ENCODE measurements at regions not wholly inside any gene's neighbourhood (a gene's known extent, or its start where the extent isn't known, plus 50 kb on each side); places are given as distances from the start of the nearest gene placed in this dataset.

- ChIA-PET POLR2A (no interaction called here), SMC1A (ENCODE audit: uncharacterized antibody, unreplicated experiment) (no interaction called here), RAD21 (ENCODE audit: unreplicated experiment) (no interaction called here), CTCF (no interaction called here)
- intact Hi-C loops (cut with micrococcal nuclease; ENCODE audit: unreplicated experiment) (no loop called here), in situ Hi-C loops (cut with MboI) (no loop called here)
- Histone ChIP-seq H3K4me1 (ENCODE audit: control insufficient read depth, insufficient read depth, low read length) (no peaks in the 10 kb centered on the region), H3K79me2 (ENCODE audit: control insufficient read depth, insufficient read depth, low read length) (no peaks in the 10 kb centered on the region), H3K36me3 (ENCODE audit: control insufficient read depth in 2 of 2, insufficient read depth in 2 of 2, low read length in 1 of 2) (no peaks in the 10 kb centered on the region), H3K9ac (ENCODE audit: control insufficient read depth, insufficient read depth, low read length) (no peak overlapping the region), H3K9me3 (replicated peaks; ENCODE audit: control insufficient read depth, insufficient read depth, low read length) (no peaks in the 10 kb centered on the region), H4K20me1 (ENCODE audit: control insufficient read depth, insufficient read depth) (no peaks in the 10 kb centered on the region), H3K4me3 (no peak overlapping the region), H3K27me3 (replicated peaks in 1 of 2; ENCODE audit: control insufficient read depth in 2 of 2, insufficient read depth in 2 of 2, low read length in 1 of 2) (no peaks in the 10 kb centered on the region; a peak in 2 of 4 replicates), H3K4me2 (ENCODE audit: control insufficient read depth, insufficient read depth) (no peak overlapping the region), H3K27ac (ENCODE audit: control insufficient read depth, insufficient read depth) (no peak overlapping the region), H2AFZ (ENCODE audit: control insufficient read depth, low read depth, low read length) (no peak overlapping the region)
- FAIRE-seq (no peak), ATAC-seq (no peak), DNase-seq (ENCODE audit: low read depth, low spot score) (no peak)
- no peak for TF ChIP-seq ZNF217 (IDR thresholded peaks at IDR 0.05)
- TF ChIP-seq IKZF1 (conservative IDR thresholded peaks at IDR 0.05) = no peak
- TF ChIP-seq MTA3 (IDR thresholded peaks at IDR 0.05; ENCODE audit: borderline replicate concordance, low read length) = no peak
- TF ChIP-seq CEBPB (IDR thresholded peaks at IDR 0.05; ENCODE audit: borderline replicate concordance in 1 of 2, low read depth in 2 of 2, low read length in 2 of 2) = no peak
- no peak for TF ChIP-seq ZNF207 (IDR thresholded peaks at IDR 0.05; ENCODE audit: borderline replicate concordance)
- no peak for TF ChIP-seq EGR1 (IDR thresholded peaks at IDR 0.05; ENCODE audit: borderline replicate concordance in 1 of 2, low read depth in 2 of 2, low read length in 2 of 2)
- TF ChIP-seq RUNX3 (IDR thresholded peaks at IDR 0.05; ENCODE audit: low read length) = no peak
- TF ChIP-seq RELB (IDR thresholded peaks at IDR 0.05; ENCODE audit: low read depth) = no peak
- no peak for TF ChIP-seq TCF12 (IDR thresholded peaks at IDR 0.05; ENCODE audit: low read depth, low read length)
- TF ChIP-seq USF1 (IDR thresholded peaks at IDR 0.05; ENCODE audit: borderline replicate concordance, extremely low read length, insufficient read depth, low read depth, low read length) = no peak
- no peak for TF ChIP-seq SKIL (IDR thresholded peaks at IDR 0.05; ENCODE audit: low read depth, poor library complexity, severe bottlenecking)
- TF ChIP-seq YY1 (IDR thresholded peaks at IDR 0.05; ENCODE audit: low read depth, low read length) = no peak
- TF ChIP-seq SP1 (IDR thresholded peaks at IDR 0.05; ENCODE audit: low read depth, low read length) = no peak
- no TSS peak for BruUV-seq (replicated peaks)
- 13% methylated on average over 5 of the region's 5 CpGs for WGBS (ENCODE audit: insufficient coverage, insufficient replicate concordance, low lambda C conversion rate, missing lambda C conversion rate)
Observed at GRCh38 chr7:108627476-108628051, 57.9 kb downstream of the DNAJB9 start.
